GM21390 (cell line): ENCODE measurements at regions not wholly inside any gene's neighbourhood (a gene's known extent, or its start where the extent isn't known, plus 50 kb on each side); places are given as distances from the start of the nearest gene placed in this dataset.
"Not testable (repeated sequence)": the region's sequence is repeated elsewhere in the genome, so short reads cannot be mapped to it uniquely, and the experiment has no call there.

Experiments
- ATAC-seq: cut with Tn5 transposase; IDR thresholded peaks from one replicate; pipeline ENCODE4 v1.9.1; 2021; ENCODE audit not compliant: unreplicated experiment

- ATAC-seq, result no peak
Measured at GRCh38 chr5:7269591-7270274, 126.2 kb upstream of the ADCY2 start.

- no peak for ATAC-seq
Measured at GRCh38 chr5:7271435-7272084, 124.4 kb upstream of the ADCY2 start.

DNA sequence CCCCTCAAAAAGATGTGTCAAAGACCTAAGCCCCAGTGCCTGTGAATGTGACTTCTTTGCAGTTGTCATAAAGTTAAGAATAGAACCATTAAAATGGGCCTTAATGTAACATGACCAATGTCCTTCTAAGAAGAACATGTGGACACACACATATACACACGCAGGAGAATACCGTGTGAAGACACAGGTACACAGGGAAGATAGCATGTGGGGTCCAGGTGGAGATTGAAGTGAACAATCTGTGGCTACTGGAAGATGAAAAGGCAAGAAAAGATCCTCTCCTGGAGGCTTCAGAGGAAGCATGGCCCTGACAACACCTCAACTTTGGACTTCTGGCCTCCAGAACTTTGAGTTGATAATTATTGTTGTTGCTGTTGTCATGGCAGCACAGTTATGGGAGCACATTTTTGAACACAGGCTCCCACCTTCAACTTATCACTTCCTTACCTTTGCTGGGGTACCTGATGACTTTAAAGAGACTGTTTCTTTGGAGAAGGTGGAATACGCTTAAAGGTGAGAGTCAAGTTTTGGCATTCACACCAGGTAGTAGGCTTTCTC, 123.5 kb upstream of the ADCY2 start:
- no peak for ATAC-seq

DNA sequence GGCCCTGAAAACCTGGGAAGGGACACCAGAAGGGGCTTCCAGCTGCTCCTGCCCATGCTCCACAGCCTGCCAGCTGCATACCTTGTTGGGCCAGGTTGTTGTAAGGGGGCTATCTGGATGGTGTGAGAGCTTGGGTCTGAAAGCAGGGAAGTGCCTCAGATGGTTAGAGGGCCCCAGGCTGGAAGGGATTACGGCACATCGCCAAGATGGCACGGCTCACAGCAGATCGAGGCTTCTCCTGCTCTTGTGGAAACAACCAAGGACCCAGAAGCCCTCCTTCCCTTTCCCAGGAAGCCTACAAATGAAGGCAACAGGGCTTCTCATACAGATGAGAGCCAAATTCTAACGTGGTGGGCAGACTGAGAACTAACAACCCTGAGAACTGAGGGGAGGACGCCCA, 121.7 kb upstream of the ADCY2 start:
- ATAC-seq, result no peak

DNA sequence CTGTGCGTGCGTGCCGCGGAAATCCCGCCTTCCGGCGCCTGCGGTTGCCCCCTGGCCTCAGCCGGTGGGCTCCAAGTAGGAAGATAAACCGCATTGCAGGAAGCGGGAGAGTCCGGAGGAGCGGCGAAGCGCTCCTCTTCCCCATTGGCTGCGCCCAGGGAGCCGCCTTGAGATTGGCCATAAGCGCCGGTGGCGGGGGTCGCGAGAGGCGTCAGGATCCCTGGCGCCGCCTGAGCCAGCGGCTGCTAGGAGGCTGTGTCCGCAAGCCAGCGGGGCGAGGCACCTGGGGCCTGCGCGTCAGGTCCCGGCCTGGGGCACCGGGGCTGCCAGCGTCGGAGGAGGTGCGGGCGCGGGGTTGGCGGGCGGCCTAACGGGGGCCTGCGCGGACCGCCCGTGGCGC, 106.3 kb upstream of the ADCY2 start:
- ATAC-seq, result not testable (repeated sequence)

DNA sequence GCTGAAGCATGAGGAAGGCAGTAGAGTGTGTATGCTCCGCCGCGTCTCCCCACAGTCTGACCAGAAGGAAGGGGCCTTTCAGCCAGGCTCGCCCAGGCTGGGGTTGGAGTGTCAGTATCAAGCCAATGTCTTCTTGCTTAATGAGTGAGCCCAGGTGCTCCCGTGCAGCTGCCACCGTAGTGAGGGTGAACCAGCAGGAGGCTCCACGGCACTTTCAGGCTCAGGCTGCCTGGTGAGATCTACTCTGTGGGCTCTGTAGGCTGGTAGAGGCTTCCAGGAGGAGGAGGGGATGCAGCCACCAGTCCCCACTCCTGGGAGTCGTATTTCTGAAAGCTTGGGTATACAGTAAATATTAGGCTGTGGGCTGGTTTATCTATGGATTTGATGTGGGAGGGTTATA, 98.1 kb upstream of the ADCY2 start:
- not testable (repeated sequence) for ATAC-seq

DNA sequence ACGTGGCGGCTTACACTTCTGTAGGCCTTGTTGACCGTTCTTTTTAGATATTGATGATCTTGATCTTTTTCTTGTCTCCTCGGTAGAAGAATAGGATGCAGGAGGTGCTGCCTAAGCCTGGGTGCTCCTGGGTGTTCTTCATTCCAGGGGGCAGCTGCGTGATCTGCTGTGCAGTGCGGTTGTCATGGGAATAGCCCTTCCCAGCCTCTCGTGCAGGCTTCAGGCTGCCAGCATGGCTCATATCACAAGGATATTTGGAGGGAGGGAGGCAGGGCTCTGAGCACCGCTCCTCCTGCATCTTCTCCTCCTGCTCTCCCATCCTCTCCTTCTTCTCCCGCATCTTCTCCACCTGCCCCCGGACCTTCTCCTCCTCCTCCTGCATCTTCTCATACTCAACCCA, 96.2 kb upstream of the ADCY2 start:
- not testable (repeated sequence) for ATAC-seq

DNA sequence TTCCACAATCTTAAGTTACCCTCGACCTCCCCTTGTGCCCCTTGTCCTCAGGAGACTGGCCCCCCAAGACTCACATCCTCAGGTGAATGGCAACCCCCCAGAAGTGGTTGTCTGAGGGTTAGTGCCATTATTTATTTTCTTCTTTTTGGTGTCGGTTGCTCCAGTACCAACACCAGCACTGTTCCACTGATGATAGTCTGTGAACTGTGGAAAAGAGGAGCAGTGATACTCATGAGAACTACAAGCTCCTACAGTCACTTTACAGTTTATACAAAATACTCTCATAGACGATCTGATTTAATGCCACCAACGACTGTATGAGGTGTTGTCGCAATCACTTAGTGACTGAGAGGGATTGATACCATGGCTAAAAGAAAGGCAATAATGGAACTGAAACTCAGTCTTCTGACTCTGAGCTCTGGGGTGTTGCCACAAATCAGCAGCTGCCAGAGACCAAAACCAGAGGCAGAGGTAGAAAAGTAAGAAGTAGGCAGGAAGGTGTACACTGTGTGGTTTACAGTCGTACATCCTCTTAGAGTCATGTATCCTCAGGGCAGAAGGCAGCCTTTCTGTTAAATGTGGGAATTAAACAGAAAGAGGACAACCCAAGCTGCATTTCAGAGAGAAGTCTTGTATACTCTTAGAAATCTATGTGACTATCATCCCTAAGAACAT, 90.8 kb upstream of the ADCY2 start:
- not testable (repeated sequence) for ATAC-seq

DNA sequence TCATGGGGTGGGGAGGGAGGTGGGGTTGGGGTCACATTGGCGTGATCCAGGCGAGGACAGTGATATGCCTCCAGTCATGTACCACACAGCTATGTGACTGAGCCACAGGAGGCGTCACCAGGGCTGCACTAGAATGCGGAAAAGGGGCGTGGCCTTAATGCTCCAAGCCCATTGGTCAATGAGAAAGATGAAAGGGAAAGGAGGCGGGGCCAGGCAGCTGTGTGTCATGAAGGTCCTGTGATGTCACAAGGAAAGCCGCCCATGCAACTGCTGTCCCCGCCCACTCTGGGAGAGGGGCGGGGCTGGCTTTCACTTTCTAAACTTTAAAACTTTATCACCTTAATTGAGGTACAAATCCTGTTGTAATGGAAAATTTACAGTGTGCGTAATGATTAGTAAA, 89.4 kb upstream of the ADCY2 start:
- not testable (repeated sequence) for ATAC-seq

- ATAC-seq, result not testable (repeated sequence)
Measured at GRCh38 chr5:7307709-7308108, 88.2 kb upstream of the ADCY2 start.

DNA sequence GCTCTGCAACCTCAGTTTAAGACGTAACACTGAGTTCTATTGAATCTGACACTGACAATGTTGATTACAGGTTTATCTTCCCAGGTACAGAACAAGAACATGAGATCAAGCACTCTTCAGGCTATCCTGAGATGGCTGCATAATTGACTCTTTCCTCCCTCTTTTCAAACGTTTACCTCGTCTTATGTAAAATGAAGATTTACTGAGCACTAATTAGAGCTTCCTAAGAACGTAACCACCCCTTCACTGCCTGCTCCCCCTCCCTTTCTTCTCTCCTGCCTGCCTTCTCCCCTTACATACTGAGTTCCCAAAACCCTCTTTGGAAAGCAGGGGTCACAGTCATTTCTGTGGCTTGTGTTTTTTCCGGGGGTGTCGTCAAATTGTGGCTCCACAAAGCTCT, 86.2 kb upstream of the ADCY2 start:
- not testable (repeated sequence) for ATAC-seq

- ATAC-seq, result not testable (repeated sequence)
Measured at GRCh38 chr5:7310656-7311055, 85.3 kb upstream of the ADCY2 start.

DNA sequence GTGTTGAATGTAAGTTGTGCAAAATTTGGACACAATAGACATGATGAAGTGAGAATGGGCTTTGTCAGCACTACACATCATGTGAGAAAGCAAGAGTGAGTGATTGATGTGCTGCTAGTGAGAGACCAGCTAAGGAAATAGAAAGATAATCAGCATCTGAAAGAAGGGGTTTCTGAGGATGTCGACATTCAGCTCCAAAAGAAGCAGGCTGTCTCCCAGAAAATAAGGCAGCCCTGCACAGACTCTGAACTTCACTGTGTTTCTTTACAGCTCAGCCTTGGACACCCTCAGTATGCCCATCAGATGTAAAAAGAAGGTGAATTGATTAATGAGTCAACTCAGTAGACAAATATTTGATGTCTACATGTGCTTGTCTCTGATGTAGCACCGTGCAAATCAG, 80.8 kb upstream of the ADCY2 start:
- ATAC-seq, result no peak

GRCh38 chr5:7317751-7318150, 78.2 kb upstream of the ADCY2 start:
- no peak for ATAC-seq

- ATAC-seq, result no peak
Measured at GRCh38 chr5:7320701-7321301, 75.1 kb upstream of the ADCY2 start.

GRCh38 chr5:7321724-7322123, 74.2 kb upstream of the ADCY2 start:
- no peak for ATAC-seq

DNA sequence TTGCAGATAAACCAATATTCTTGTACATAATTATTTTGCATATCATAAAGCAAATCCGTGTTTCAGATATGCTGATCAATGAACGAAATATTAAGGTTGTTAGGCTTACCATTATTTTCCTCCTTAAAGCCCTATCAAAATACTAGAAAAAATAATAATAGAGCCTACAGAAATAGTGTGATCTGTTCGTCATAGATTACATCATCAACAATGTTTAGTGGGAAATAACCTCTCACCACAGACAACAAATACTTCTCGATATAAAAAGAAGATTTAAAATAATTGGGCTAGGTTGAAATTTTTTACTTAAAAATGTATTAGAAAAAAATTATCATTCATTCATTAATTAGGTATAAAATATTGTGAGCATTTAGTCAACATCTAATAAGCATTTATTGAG, 71.0 kb upstream of the ADCY2 start:
- no peak for ATAC-seq

GRCh38 chr5:7325975-7326913, 69.7 kb upstream of the ADCY2 start:
- no peak for ATAC-seq

DNA sequence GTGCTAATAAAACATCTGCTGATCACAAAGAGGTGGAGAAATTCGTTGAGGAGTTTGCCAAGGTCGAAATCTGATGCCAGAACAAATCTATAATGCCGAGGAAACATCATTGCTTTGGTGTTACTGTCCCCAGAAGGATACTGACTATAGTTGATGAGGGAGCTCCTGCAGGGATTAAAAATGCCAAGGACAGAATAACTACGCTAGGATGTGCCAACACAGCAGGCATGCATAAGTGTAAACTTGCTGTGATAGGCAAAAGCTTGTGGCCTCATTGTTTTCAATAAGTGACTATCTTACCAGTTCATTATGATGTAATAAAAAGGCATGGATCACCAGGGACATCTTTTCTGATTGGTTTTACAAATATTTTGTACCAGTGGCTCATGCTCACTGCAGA, 66.8 kb upstream of the ADCY2 start:
- ATAC-seq, result no peak

DNA sequence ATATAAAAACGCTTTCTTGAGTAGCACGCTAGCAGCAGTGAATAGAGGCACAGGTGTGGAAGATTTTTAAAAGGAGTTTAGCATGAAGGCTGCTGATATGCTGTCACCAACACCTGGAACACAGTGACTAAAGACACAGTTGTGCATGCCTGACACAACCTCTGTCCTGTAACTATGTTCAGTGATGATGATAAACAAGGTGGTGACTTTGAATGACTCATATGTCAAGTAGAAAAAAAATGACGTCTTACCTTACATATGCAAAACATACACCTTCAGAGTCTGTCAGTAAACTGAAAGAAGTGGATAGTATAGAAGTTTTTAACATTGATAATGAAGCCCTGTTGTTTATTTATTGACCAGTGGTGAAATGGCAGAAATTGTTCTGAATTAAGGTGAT, 66.2 kb upstream of the ADCY2 start:
- no peak for ATAC-seq
